PFSK-1 (cell line): ENCODE measurements at regions not wholly inside any gene's neighbourhood (a gene's known extent, or its start where the extent isn't known, plus 50 kb on each side); places are given as distances from the start of the nearest gene placed in this dataset.

Experiments used
- FOXP2 ChIP-seq: optimal IDR thresholded peaks from 2 replicates; pipeline ENCODE3; 2011; ENCODE audit warnings: borderline replicate concordance, control low read depth, inconsistent platforms; ENCODE audit not compliant: insufficient read depth; ENCODE audit errors: extremely low read length, extremely low read depth
- POLR2AphosphoS5 ChIP-seq: IDR thresholded peaks from 2 replicates; pipeline ENCODE4 v1.6.1; 2012; ENCODE audit warnings: low read depth, mild to moderate bottlenecking, control low read depth, low read length, moderate library complexity
- REST ChIP-seq, 2 experiments: IDR thresholded peaks; 2 replicates each; pipeline versions ENCODE4 v1.6.1 to v1.8.0; 2011 to 2012; ENCODE audit warnings: low read depth in 2 of 2, low read length in 2 of 2, control low read depth in 1 of 2, inconsistent platforms in 1 of 2, mild to moderate bottlenecking in 1 of 2, moderate library complexity in 1 of 2; ENCODE audit not compliant: insufficient read depth in 1 of 2
- SIN3A ChIP-seq: IDR thresholded peaks from 2 replicates; pipeline ENCODE4 v1.6.1; 2012; ENCODE audit warnings: mild to moderate bottlenecking, low read length, moderate library complexity, borderline replicate concordance; ENCODE audit not compliant: insufficient read depth
- TAF1 ChIP-seq: IDR thresholded peaks from 2 replicates; pipeline ENCODE4 v1.6.1; 2012; ENCODE audit warnings: low read length, control low read depth, borderline replicate concordance; ENCODE audit not compliant: insufficient read depth

GRCh38 chr17:15892244-15892643 is 52.7 kb upstream of the ADORA2B start:
- no peak for TF ChIP-seq FOXP2
- TF ChIP-seq REST (IDR thresholded peaks at IDR 0.05; ENCODE audit: insufficient read depth in 1 of 2, low read depth in 2 of 2, low read length in 2 of 2), result no peak
- no peak for TF ChIP-seq TAF1
- TF ChIP-seq POLR2AphosphoS5, result no peak
- TF ChIP-seq SIN3A, result no peak
